Kidney epithelial cell (primary cell): ENCODE measurements at regions not wholly inside any gene's neighbourhood (a gene's known extent, or its start where the extent isn't known, plus 50 kb on each side); places are given as distances from the start of the nearest gene placed in this dataset.

Source experiments
- DNase-seq: peaks from one replicate; pipeline ENCODE4 v3.0.0-alpha.2; 2010; ENCODE audit warnings: low read depth
- H3K27me3 ChIP-seq: 2 replicates; pipeline ENCODE4 v1.6.0; 2011; ENCODE audit warnings: low read length; ENCODE audit not compliant: control insufficient read depth, insufficient read depth
- H3K36me3 ChIP-seq: 2 replicates; pipeline ENCODE4 v1.5.1; 2011; ENCODE audit warnings: low read length; ENCODE audit not compliant: control insufficient read depth, insufficient read depth
- H3K4me3 ChIP-seq: 2 replicates; pipeline ENCODE4 v1.5.1; 2011; ENCODE audit warnings: low read depth, mild to moderate bottlenecking, control low read depth, low read length
- CTCF ChIP-seq: IDR thresholded peaks from 2 replicates; pipeline ENCODE4 v1.5.1; 2011; ENCODE audit warnings: mild to moderate bottlenecking, moderate library complexity, low read length, control low read depth, inconsistent platforms; ENCODE audit not compliant: insufficient read depth, poor library complexity, severe bottlenecking

DNA sequence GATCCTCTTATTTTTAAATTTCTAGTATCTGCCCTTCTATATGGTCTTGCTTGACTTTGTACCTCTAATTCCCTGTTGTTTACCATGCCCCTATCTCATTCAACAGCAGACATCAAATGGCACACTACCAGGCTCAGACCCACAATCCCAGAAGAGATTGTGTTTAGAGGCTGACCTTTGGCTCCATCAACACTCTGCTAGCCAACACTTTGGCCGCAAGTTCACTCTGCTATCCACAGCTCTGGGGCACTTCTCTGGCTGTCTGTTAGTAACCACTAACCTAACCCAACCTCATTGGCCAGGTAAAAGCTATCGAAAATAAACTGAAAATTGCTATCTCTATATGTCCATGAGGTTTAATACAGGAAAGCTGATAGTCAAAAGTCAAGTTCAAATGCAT is 646.0 kb upstream of the CCDC54 start:
- H3K27me3 ChIP-seq, result no peaks in the 10 kb centered on the region
- DNase-seq, result no peak
- no peak for TF ChIP-seq CTCF
- no peak overlapping the region for H3K4me3 ChIP-seq
- no peaks in the 10 kb centered on the region for H3K36me3 ChIP-seq

- Histone ChIP-seq H3K27me3 (no peaks in the 10 kb centered on the region), H3K36me3 (no peaks in the 10 kb centered on the region), H3K4me3 (no peak overlapping the region)
- DNase-seq, result no peak
- no peak for TF ChIP-seq CTCF
These were observed 642.5 kb upstream of the CCDC54 start for GRCh38 chr3:106734712-106735111.

DNA sequence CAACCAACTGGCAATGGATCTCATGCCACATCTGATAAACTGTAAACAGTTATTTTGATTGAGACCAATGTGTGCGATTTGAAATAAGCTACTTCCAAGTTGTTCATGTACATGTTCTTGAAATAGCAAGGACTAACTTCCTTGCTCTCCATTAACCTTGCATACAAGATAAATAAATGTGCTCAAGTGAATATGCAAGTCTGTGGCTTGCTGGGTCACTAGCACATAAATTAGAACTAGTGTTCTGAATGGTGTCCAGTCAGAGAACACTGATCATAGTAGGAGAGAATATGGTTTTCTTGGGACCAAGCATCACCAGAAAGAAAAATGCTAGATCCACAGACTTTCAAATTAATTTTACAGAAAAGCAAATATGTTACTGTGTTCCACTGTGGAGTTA is 640.0 kb upstream of the CCDC54 start:
- H3K27me3 ChIP-seq, result no peaks in the 10 kb centered on the region
- DNase-seq, result no peak
- H3K36me3 ChIP-seq, result no peaks in the 10 kb centered on the region
- no peak overlapping the region for H3K4me3 ChIP-seq
- TF ChIP-seq CTCF, result no peak

GRCh38 chr3:106740116-106740515 is 637.1 kb upstream of the CCDC54 start:
- Histone ChIP-seq H3K27me3 (no peaks in the 10 kb centered on the region), H3K4me3 (no peak overlapping the region), H3K36me3 (no peaks in the 10 kb centered on the region)
- DNase-seq, result no peak
- no peak for TF ChIP-seq CTCF

GRCh38 chr3:106745344-106746168 is 631.7 kb upstream of the CCDC54 start:
- DNase-seq, result no peak
- Histone ChIP-seq H3K36me3 (no peaks in the 10 kb centered on the region), H3K4me3 (no peak overlapping the region), H3K27me3 (no peaks in the 10 kb centered on the region)
- TF ChIP-seq CTCF, result no peak

DNA sequence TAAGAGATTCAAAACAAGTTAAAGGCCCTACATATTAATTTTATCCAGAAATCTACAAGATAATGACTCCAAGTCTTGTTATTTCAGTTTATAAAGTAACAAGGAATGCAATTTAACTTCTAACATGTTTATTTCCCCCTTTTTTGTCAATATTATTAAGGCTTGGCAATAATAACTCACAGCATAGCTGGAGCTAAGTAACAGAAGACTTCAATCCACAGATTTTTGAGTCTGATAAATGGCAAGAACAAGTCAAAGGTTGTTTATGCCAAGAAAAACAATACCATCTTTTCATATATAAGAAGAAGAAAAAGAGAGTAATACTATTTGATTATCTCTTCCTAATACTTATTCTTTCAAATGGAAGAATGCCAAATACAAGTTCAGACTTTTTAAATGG is 631.0 kb upstream of the CCDC54 start:
- Histone ChIP-seq H3K4me3 (no peak overlapping the region), H3K36me3 (no peaks in the 10 kb centered on the region), H3K27me3 (no peaks in the 10 kb centered on the region)
- no peak for DNase-seq
- no peak for TF ChIP-seq CTCF
